DMS53 (cell line): ENCODE measurements at regions not wholly inside any gene's neighbourhood (a gene's known extent, or its start where the extent isn't known, plus 50 kb on each side); places are given as distances from the start of the nearest gene placed in this dataset.
A peak's percentile ranks its signal among the peaks of the same experiment; 100 is the strongest.

Source experiments
- DNase-seq: peaks from one replicate; lab custom pipeline; 2025; lab: John Stamatoyannopoulos, UW

DNA sequence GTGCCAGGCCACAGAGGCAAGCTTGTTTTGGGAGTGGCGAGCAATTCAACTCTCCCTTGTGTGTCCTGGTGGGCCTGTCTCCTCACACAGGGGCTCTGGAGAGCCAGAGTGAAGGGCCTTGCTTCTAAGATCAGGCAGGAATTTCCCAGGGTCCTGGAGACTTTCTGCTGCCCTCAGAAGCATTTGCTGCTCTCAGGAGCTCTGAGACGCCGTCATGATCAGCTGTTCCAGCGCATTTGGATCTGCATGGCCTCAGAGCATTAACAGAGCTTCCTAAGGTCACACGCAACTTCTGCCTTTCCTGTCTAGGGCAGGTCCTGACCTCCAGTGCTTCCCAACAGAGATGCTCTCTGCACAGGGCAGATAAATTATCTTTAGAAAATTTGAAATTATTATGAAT is 52.2 kb upstream of the C10orf90 start:
- no peak for DNase-seq

DNA sequence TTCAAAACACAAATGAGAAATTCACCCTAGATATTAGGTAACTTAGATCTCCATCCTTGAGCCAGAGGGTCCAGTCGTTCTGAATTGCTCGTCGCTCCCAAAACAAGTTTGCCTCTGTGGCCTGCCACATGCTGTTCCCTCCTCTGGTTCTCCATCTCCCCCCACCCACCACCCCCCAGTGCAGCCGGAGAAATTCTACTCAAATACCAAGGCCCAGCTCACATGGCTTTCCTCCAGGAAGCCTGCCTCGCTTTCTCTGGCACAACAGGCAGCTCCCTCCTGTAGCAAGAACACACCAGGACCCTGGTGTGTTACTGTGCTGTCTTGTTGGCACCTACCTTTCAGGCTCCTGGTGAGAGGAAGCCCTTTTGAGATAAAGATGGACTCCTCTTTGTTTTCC is 52.7 kb upstream of the C10orf90 start:
- DNase-seq, result no peak

DNA sequence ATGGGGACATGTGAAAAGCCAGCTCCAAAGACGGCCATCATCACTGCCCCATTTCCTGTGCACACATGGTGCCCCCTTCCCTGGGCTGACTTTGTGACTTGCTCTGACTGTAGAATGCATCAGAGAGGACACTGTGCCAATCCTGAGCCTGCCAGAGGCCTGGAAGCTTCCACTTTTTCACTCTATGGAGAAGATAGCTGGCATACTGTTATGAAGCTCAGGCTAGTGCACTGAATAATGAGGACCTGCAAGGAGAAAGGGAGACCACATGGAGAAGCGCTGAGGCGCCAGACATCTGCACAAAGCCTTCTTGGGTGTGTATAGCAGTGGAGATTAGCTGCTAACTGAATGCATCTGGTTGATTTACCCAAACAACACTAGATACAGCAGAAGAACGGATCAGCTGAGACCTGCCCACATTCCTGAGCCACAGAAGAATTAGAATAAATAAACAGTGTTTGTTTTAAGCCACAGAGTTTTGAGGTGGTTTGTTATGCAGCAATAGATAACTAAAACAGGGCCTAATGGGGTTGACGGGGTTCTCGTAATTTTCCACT is 58.9 kb upstream of the C10orf90 start:
- no peak for DNase-seq

DNA sequence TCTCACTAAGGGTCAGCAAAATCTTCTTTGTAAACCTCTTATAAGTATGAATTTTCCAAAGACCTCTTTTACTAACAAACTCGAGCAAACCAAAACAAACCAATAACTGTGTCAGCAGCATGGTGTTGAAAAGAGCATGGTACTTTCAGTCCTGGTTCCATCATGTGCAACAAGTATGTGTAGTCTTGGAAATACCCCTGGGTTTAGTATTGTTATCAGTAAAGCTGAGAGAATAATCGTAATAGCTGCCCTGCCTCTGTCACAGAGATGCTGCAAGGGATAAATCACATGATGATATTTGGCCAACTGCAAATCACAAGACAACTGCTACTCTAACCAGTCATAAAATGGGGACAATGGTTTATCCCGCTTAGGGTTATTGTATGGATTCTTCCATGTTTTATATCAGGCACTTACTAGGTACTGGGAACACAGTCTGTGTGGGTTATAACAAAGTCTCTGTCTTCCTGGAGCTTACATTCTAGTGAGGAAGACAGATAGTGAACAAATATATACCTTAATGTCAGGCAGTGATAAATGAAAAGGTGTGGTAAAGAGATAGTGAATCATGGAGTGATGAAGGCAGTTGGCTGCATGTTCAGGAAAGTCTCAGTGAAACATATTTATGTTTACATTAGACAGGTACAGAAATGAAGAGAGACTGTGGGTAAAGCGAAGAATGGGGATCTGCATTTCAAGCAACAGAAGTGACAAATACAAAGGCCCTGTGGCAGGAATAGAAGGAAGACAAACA is 60.5 kb upstream of the C10orf90 start:
- no peak for DNase-seq

DNA sequence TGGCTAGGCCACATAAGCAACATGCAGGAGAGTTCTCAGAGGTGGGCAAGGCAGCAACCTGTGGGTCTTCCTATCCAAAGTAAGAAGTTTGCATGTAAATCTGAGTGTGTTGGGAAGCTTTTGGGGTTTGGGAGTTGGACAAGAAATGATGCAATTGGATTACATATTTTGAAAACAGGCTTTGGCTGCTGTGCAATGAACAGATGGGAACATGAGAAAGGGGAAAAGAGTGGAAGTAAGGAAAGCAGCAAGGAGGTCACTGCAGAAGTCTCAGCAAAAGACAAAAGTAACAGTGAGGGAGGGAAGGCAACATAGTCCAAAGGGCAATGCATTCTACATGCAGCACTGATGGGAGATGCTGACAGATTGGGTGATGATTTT is 61.1 kb upstream of the C10orf90 start:
- DNase-seq, result no peak

DNA sequence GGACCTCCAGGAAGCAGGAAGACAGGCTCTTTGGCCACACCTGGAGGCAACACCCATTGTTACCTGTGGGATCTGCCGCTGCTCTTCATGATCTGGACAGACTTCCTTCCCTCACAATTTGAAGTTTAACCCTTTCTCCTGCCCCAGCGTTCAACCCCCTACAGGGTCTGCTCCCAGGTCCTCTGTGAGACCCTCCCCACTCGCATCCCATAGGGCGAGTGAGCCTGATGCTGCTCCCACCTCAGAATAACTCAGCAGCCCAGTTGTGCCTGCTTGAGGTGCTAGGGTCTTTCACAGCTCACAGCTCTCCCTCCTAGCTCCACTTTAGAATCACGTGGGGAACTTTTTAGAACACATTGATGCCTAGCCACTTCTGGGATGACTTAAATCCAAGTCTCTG is 61.8 kb upstream of the C10orf90 start:
- peak; percentile 21 for DNase-seq

DNA sequence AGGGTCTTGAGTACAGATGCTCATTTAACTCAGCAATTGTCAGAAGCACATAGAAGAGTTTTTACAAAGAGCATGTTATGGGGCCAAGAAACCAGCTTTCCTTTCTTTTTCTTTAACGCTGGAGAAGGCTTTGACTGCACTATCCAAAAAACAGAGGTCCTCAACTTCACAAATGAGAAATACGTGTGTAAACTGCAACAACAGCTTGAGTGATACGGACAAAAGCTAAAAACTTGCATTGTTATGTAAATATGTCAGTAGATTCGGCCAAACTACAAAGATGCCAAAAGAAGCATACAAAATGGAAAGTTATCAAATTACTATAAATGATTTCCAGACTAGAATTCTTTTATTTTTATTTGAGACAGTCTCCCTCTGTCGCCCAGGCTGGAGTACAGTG is 62.4 kb upstream of the C10orf90 start:
- DNase-seq, result no peak

DNA sequence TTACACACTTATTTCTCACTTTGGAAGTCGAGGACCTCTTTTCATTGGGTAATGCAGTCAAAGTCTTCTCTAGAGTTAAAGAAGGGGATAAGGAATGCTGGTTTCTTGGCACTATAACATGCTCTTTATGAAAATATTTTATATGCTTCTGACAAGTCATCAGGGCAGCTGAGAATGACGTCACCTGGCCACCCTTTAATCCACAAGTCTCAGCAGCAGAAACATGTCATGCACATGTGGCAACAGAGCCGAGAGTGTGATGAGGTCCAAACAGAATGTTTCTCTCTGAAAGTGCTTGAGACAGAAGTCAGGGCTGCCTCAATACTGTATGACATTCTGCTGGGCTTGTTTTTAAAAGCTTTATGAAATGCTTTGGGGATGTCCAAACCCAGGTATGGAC is 63.5 kb upstream of the C10orf90 start:
- peak; percentile 12 for DNase-seq

DNA sequence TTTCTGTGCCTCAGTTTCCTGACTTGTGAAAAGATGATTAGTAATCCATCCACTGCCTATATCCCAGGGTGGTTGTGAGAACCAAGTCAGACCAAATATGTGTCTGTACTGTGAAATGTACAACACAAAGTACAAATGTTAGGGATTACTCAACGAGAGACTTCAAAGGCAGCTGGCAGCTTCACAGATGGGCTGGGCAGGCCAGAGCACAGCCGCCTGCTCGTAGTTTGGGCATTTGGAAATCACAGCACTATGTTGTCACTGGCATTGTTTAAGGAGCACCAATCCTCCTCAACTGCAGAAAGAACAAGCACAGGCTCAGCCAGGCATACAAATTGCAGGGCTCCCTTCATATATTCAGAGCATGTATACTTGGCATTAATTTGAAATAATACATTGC is 64.5 kb upstream of the C10orf90 start:
- DNase-seq, result no peak

DNA sequence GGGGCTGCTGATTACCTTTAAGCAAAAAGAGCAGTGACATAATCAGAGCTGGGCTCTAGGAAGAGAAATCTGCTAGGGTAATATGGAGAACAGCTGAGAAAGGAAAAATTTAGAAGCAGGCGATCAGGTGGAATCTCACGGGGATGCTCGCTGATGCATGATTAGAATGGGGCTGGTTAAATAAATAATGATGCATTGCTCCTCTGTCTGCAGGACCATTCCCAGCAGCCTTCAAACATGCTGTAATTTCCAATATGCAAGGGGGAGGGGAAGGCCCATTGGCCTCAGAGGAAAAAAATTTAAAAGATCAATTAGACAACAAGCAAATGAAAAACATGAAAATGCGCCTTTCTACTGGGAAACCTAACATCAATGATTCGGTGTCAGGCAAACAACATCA is 65.6 kb upstream of the C10orf90 start:
- no peak for DNase-seq

DNA sequence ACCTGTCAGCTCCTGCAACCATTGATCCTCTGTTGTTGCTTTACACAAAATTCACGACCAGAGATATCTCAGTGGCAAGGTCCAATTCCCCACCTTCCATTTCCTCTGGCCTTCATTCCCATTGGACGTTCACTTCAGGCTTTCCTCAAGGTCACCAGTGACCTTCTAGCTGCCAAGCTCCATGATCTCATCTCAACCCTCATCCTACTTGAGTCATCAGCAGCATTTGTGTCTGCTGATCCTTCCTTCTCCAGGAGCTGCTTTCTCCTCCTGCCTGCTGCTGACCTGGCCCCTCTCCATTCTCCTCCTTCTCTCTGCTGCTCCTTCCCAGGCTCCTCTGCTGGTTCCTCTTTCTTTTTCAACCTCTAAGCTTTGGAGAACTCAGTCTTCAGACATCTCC is 66.2 kb upstream of the C10orf90 start:
- no peak for DNase-seq

DNA sequence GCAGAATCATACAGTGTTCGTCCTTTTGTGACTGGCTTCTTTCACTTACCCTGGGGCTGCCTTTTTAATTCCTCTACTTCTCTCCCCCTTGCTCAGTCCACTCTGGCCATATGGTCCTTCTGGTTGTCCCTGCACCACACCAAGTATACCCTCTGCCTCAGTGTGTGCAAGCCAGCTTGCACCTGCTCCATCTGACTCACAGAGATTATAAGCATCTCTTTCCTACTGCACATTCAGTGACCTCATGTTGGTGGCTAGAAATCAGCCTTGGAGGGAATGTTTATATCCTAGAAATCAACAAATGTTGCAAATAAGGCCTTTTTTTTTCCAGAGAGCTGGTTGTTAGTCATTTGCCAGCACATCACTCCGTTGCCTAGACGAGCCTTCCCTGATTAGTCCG is 67.5 kb upstream of the C10orf90 start:
- DNase-seq, result peak; percentile 28

DNA sequence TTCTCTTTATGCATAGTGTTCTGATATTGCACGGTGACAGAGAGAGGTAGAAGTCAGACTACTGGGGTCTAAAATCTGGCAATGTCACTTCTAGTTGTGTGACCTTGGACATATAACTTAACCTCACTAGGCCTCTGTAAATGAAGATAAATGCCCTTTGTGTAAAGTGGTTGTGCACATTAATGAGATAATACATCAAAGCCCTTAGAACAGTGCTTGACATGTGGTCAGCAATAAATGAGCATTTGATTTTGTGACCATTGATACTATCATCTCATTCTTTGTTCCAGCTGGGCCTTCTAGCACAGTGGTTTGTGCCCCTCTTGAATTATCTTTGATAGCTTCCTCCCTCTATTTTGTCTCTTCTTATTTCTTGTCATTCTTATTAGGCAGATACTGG is 74.1 kb upstream of the C10orf90 start:
- no peak for DNase-seq

DNA sequence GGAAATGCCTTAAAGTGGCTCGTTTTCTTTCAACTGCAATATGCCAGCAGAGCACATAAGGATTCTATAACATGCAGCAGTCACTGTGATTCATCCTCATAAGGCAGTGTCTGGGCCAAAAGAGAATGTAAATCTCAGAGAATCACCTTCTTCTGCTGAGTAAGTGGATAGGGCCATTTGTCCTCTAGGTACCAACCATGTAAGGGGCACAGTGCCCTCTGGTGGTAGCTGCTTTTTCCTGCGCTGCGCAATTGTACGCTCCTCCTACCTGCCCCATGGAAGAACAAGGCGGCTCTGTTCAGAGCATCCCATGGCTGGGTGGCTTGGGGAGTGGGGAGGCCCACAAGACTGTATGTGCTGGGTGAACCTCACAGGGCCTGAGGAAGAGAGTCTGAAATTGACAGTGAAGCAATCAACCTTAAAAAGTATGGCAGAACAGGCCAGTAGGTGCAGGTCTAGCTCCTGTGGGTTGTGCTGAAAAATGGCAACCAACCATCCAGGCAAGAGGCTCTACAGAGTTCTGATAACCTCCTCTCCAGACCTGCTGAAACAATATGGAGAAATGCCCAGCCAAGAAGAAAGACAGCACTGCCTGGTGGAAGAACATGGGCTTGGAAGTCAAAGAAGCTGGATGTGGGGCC is 78.6 kb upstream of the C10orf90 start:
- DNase-seq, result peak; percentile 87

DNA sequence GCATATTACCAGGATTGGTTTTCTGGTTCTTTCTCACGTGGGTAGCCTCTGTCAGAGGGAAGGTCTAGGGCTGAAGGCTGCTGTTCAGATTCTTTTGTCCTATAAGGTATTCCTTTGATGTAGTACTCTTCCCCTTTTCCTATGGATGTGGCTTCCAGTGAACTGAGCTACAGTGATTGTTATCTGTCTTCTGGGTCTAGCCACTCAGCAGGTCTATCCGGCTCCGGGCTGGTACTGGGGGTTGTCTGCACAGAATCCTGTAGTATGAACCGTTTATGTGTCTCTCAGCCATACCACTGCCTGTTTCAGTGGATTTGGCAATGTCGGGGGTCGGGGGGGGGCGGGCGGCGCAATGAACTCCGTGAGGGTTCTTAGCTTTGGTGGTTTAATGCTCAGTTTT is 84.5 kb upstream of the C10orf90 start:
- DNase-seq, result no peak

DNA sequence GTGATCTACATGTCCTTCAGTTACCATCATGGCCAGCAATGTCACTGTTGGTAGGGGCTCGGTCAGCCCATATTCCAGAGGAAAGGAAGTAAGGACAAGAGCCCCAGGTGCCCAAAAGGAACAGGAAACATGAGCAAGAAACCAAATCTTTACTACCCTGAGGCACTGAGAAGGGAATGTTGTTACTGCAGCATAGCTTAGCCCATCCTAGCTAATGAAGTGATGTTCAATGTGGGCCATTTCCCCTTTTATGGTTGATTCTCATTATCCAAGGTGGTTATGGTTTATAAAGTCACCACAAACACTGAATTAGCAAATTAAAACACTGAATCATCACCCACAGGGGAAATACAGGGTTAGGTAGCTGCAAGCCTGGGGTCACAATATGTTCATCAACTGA is 88.4 kb upstream of the C10orf90 start:
- DNase-seq, result no peak

DNA sequence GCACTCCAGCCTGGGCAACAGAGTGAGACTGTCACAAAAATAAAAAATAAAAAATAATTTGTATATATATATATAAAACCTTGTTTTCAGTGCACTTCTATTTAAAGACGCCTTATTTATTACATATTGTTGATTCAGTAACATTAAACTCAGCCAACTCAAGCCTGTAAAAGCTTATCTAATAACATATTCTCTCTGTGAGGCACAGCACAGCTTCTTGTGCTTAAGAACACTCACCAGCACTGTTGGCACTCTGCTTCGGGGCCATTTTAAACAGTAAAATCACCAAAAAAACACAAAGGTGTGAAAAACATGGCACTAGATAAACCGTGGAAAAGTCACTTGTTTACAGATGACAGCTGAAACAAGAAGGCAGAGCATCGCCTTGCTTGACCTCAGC is 89.0 kb upstream of the C10orf90 start:
- peak; percentile 48 for DNase-seq

DNA sequence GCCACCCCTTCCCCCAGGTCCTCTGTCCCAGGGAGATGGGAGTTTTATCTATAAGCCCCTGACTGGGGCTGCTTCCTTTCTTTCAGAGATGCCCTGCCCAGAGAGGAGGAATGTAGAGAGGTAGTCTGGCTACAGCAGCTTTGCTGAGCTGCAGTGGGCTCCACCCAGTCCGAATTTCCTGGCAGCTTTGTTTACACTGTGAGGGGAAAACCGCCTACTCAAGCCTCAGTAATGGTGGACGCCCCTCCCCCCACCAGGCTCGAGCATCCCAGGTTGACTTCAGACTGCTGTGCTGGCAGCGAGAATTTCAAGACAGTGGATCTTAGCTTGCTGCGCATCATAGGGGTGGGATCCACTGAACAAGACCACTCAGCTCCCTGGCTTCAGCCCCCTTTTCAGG is 96.2 kb upstream of the C10orf90 start:
- peak; percentile 32 for DNase-seq

DNA sequence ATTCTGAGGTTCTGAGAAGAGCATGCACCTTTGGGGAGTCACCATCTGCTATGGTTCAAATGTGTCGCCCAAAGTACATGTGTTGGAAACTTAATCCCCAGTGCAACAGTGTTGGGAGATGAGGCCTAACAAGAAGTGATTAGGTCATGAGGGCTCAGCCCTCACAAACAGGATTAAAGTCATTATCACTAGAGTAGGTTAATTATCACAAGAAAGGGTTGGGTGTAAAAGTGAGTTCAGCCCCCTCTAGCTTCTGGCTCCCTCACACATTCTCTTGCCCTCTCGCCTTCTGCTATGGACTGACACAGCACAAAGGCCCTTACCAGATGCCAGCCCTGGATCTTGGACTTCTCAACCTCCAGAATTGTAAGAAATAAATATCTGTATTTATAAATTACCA is 100.3 kb upstream of the C10orf90 start:
- no peak for DNase-seq

DNA sequence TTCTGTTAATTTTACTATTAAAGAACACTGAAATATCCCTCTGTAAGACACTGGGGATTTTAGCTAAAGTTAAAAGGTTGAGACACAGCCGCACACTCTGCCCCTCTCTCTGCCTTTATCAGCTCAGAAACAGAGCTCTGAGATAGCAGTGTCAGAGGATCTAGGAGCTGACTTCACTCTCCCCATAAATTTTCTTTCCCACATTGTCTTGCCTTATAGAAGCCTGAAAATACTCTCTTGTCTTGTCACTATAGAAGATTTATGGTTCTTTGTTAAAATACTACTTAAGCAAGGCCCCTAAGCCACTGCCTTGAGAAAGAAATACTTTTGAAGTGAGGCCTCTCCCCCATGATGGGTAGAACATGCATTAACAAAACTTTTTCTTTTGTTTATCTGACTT is 105.7 kb upstream of the C10orf90 start:
- no peak for DNase-seq

DNA sequence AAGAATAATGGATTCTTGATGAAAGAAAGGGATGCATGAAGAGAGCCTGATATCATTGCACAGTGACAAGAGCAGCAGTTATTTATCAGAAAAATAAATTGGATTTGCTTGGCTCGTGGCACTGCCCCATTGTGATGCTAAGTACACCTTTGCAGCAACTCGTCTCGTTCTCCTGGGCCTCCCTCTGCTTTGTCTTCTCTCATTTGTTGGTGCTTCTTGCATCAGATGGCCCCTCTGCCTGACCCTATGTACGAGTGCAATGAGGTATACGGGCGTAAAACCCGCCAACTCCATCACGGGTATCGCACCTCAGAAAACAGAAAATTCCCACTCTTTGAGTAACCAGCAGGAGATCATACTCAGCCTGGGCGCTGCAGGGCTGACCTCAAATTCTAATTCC is 107.2 kb upstream of the C10orf90 start:
- DNase-seq, result no peak

DNA sequence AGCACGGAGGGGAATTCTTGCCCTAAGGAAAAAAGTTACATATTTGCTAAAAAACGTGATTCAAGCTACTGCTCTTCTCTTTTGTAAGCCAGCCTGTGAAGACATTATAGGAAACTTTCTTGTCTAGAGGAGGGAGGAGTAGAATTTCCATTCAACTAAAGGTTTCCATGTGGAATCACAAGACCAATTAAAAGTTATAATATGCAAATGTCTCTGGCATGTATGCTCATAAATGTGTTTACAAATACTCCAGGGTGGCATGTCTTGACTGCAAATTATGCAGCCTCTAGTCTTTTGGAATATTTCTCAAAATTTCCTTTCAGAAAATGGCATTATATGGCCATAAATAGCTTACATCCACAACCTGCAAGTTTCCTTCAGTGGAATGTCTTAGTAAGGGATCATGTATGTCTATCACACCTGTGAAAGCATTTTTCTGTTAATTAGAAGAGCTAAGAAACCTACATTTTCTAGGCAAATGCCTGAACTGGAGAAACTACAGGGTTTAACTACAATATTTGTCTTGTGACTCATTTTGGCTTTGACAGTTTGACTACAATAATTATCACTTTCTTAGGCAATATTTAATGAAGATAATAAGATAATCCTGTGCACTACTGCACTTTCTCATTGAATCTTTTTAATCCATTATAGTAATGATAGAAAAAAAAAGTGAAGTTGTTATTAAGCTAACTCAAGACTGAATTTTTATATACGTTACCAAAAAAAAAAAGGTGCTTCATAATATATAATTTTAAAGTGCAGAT is 111.1 kb upstream of the C10orf90 start:
- DNase-seq, result no peak
